ENCODE measurements at regions not wholly inside any gene's neighbourhood (a gene's known extent, or its start where the extent isn't known, plus 50 kb on each side); places are given as distances from the start of the nearest gene placed in this dataset.

GRCh38 chr7:34275624-34276023 lies 370.3 kb downstream of the BMPER start:
- ATAC-seq (no peak), DNase-seq (no peak)
- Mint-ChIP-seq H3K36me3 (no peaks in the 10 kb centered on the region), H3K4me3 (no peak overlapping the region), H3K9me3 (peaks cover 4 to 5% of the 10 kb centered on the region in 2 donors), H3K27ac (no peak overlapping the region), H3K27me3 (ENCODE audit: low read depth in 2 of 2) (no peaks in the 10 kb centered on the region), H3K4me1 (no peaks in the 10 kb centered on the region)
- no peaks in the 10 kb centered on the region for H3K36me3 ChIP-seq (ENCODE audit: control insufficient read depth, insufficient read depth, low read length)
- H3K27ac ChIP-seq (ENCODE audit: low read length): no peak overlapping the region
- H3K4me1 ChIP-seq (ENCODE audit: control insufficient read depth, insufficient read depth, low read length): no peaks in the 10 kb centered on the region
- intact Hi-C loops (cut with micrococcal nuclease): no loop called here
- H3K27me3 ChIP-seq (ENCODE audit: control insufficient read depth, insufficient read depth, low read length): no peaks in the 10 kb centered on the region
- H3K4me3 ChIP-seq (ENCODE audit: low read length): no peak overlapping the region
- TF ChIP-seq, protein P1, sequence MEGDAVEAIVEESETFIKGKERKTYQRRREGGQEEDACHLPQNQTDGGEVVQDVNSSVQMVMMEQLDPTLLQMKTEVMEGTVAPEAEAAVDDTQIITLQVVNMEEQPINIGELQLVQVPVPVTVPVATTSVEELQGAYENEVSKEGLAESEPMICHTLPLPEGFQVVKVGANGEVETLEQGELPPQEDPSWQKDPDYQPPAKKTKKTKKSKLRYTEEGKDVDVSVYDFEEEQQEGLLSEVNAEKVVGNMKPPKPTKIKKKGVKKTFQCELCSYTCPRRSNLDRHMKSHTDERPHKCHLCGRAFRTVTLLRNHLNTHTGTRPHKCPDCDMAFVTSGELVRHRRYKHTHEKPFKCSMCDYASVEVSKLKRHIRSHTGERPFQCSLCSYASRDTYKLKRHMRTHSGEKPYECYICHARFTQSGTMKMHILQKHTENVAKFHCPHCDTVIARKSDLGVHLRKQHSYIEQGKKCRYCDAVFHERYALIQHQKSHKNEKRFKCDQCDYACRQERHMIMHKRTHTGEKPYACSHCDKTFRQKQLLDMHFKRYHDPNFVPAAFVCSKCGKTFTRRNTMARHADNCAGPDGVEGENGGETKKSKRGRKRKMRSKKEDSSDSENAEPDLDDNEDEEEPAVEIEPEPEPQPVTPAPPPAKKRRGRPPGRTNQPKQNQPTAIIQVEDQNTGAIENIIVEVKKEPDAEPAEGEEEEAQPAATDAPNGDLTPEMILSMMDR (IDR thresholded peaks at IDR 0.05): no peak
- H3K9me3 ChIP-seq (ENCODE audit: control insufficient read depth, insufficient read depth, low read length): no peaks in the 10 kb centered on the region

GRCh38 chr7:34277016-34277802 lies 371.9 kb downstream of the BMPER start:
- DNase-seq (no peak), ATAC-seq (no peak)
- Mint-ChIP-seq H3K27me3 (ENCODE audit: low read depth in 2 of 2) (no peaks in the 10 kb centered on the region), H3K27ac (no peak overlapping the region), H3K4me1 (no peaks in the 10 kb centered on the region), H3K36me3 (no peaks in the 10 kb centered on the region), H3K9me3 (peaks cover 3 to 4% of the 10 kb centered on the region in 2 donors), H3K4me3 (no peak overlapping the region)
- intact Hi-C loops (cut with micrococcal nuclease): no loop called here
- Histone ChIP-seq H3K36me3 (ENCODE audit: control insufficient read depth, insufficient read depth, low read length) (no peaks in the 10 kb centered on the region), H3K27me3 (ENCODE audit: control insufficient read depth, insufficient read depth, low read length) (no peaks in the 10 kb centered on the region), H3K4me1 (ENCODE audit: control insufficient read depth, insufficient read depth, low read length) (no peaks in the 10 kb centered on the region), H3K9me3 (ENCODE audit: control insufficient read depth, insufficient read depth, low read length) (no peaks in the 10 kb centered on the region), H3K27ac (ENCODE audit: low read length) (no peak overlapping the region), H3K4me3 (ENCODE audit: low read length) (no peak overlapping the region)
- TF ChIP-seq, protein P1 (IDR thresholded peaks at IDR 0.05): no peak
- 55% methylated on average over 4 of the region's 7 CpGs for WGBS (ENCODE audit: insufficient coverage)

DNA sequence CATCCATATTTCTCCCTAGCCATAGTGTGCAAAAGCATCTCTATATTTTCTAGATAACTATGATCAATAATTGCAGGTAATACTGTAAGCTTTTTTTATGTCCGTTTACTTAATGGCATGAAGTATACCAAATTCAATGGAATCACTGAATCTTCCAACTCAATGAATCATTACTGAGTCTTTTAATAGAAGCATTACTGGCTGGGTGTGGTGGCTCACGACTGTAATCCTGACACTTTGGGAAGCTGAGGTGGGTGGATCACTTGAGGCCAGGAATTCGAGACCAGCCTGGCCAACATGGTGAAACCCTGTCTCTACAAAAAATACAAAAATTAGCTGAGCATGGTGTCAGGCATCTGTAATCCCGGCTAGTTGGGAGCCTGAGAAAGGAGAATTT lies 372.5 kb downstream of the BMPER start:
- 86% methylated on average over 4 of the region's 4 CpGs for WGBS (ENCODE audit: insufficient coverage)
- no peak for ATAC-seq
- no peaks in the 10 kb centered on the region for H3K4me1 Mint-ChIP-seq
- TF ChIP-seq, protein P1 (IDR thresholded peaks at IDR 0.05): no peak
- Histone ChIP-seq H3K4me3 (ENCODE audit: low read length) (no peak overlapping the region), H3K9me3 (ENCODE audit: control insufficient read depth, insufficient read depth, low read length) (no peaks in the 10 kb centered on the region), H3K27ac (ENCODE audit: low read length) (no peak overlapping the region), H3K27me3 (ENCODE audit: control insufficient read depth, insufficient read depth, low read length) (no peaks in the 10 kb centered on the region), H3K4me1 (ENCODE audit: control insufficient read depth, insufficient read depth, low read length) (no peaks in the 10 kb centered on the region), H3K36me3 (ENCODE audit: control insufficient read depth, insufficient read depth, low read length) (no peaks in the 10 kb centered on the region)
- H3K4me3 Mint-ChIP-seq: no peak overlapping the region
- no peak for DNase-seq
- peaks cover 5% of the 10 kb centered on the region in 2 donors for H3K9me3 Mint-ChIP-seq
- H3K27me3 Mint-ChIP-seq (ENCODE audit: low read depth in 2 of 2): no peaks in the 10 kb centered on the region
- intact Hi-C loops (cut with micrococcal nuclease): no loop called here
- no peaks in the 10 kb centered on the region for H3K36me3 Mint-ChIP-seq
- no peak overlapping the region for H3K27ac Mint-ChIP-seq

- no peak overlapping the region for H3K4me3 ChIP-seq (ENCODE audit: low read length)
- no peak for DNase-seq
- no peaks in the 10 kb centered on the region for H3K4me1 ChIP-seq (ENCODE audit: control insufficient read depth, insufficient read depth, low read length)
- TF ChIP-seq, protein P1 (IDR thresholded peaks at IDR 0.05): no peak
- no peaks in the 10 kb centered on the region for H3K27me3 ChIP-seq (ENCODE audit: control insufficient read depth, insufficient read depth, low read length)
- no peak for ATAC-seq
- no peaks in the 10 kb centered on the region for H3K36me3 ChIP-seq (ENCODE audit: control insufficient read depth, insufficient read depth, low read length)
- H3K9me3 Mint-ChIP-seq: peaks cover 7 to 8% of the 10 kb centered on the region in 2 donors
- H3K4me1 Mint-ChIP-seq: no peaks in the 10 kb centered on the region
- no peaks in the 10 kb centered on the region for H3K27me3 Mint-ChIP-seq (ENCODE audit: low read depth in 2 of 2)
- intact Hi-C loops (cut with micrococcal nuclease): no loop called here
- 100% methylated on average over 1 of the region's 1 CpG for WGBS (ENCODE audit: insufficient coverage)
- no peak overlapping the region for H3K27ac ChIP-seq (ENCODE audit: low read length)
- H3K27ac Mint-ChIP-seq: no peak overlapping the region
- H3K4me3 Mint-ChIP-seq: no peak overlapping the region
- H3K36me3 Mint-ChIP-seq: no peaks in the 10 kb centered on the region
- H3K9me3 ChIP-seq (ENCODE audit: control insufficient read depth, insufficient read depth, low read length): no peaks in the 10 kb centered on the region
Measured at GRCh38 chr7:34281260-34281659, 375.9 kb downstream of the BMPER start.
